Lower lobe of right lung (tissue), 2 donors: ENCODE measurements at regions not wholly inside any gene's neighbourhood (a gene's known extent, or its start where the extent isn't known, plus 50 kb on each side); places are given as distances from the start of the nearest gene placed in this dataset.

ENCODE experiments used
- ATAC-seq, 2 donors: fragments of 200-7000 bp; cut with Tn5 transposase; one replicate each; pipeline ENCODE4 v1.9.1; 2020 to 2022; ENCODE audit warnings: mild to moderate bottlenecking in 2 of 2, moderate library complexity in 2 of 2
- DNase-seq: peaks from one replicate; pipeline ENCODE4 v3.0.0-alpha.2; 2020
- H3K27ac ChIP-seq: fragments of 200-600 bp; one replicate; pipeline ENCODE4 v1.8.0; 2022
- H3K27me3 ChIP-seq: fragments of 200-600 bp; one replicate; pipeline ENCODE4 v1.8.0; 2022; ENCODE audit warnings: low read depth
- H3K36me3 ChIP-seq: fragments of 200-600 bp; one replicate; pipeline ENCODE4 v1.8.0; 2022; ENCODE audit warnings: mild to moderate bottlenecking
- H3K4me1 ChIP-seq: fragments of 200-600 bp; one replicate; pipeline ENCODE4 v1.8.0; 2022
- H3K4me3 ChIP-seq: fragments of 200-600 bp; one replicate; pipeline ENCODE4 v1.8.0; 2022; ENCODE audit warnings: mild to moderate bottlenecking
- H3K9me3 ChIP-seq: fragments of 200-600 bp; one replicate; pipeline ENCODE4 v1.8.0; 2022
- CTCF ChIP-seq: fragments of 200-600 bp; IDR thresholded peaks from one replicate; pipeline ENCODE4 v1.8.0; 2022; ENCODE audit warnings: antibody characterized with exemption, mild to moderate bottlenecking
- intact Hi-C: fragments of 100-400 bp; cut with DNase I; formaldehyde crosslinking; loops from one replicate; pipeline ENCODE4 v1.11.0; 2022
- donor health status: DM: no; HTN: yes; CAD: no; lungs with severe emphysema.

- no peaks in the 10 kb centered on the region for H3K9me3 ChIP-seq
- intact Hi-C loops: no loop called here
- no peaks in the 10 kb centered on the region for H3K4me1 ChIP-seq
- H3K27me3 ChIP-seq: no peaks in the 10 kb centered on the region
- DNase-seq: no peak
- H3K36me3 ChIP-seq: no peaks in the 10 kb centered on the region
- H3K4me3 ChIP-seq: no peak overlapping the region
- TF ChIP-seq CTCF: no peak
- no peak for ATAC-seq
- H3K27ac ChIP-seq: no peak overlapping the region
Observed at GRCh38 chr14:99015833-99016232, 256.2 kb downstream of the BCL11B start.

GRCh38 chr14:99023371-99023770 lies 248.6 kb downstream of the BCL11B start:
- Histone ChIP-seq H3K4me1 (no peaks in the 10 kb centered on the region), H3K4me3 (no peak overlapping the region), H3K9me3 (no peaks in the 10 kb centered on the region), H3K27ac (no peak overlapping the region), H3K27me3 (no peaks in the 10 kb centered on the region), H3K36me3 (no peaks in the 10 kb centered on the region)
- ATAC-seq: no peak
- DNase-seq: no peak
- TF ChIP-seq CTCF: no peak
- intact Hi-C loops: no loop called here

GRCh38 chr14:99024926-99025325 lies 247.1 kb downstream of the BCL11B start:
- H3K4me3 ChIP-seq: no peak overlapping the region
- H3K27me3 ChIP-seq: no peaks in the 10 kb centered on the region
- intact Hi-C loops: no loop called here
- H3K36me3 ChIP-seq: no peaks in the 10 kb centered on the region
- H3K9me3 ChIP-seq: no peaks in the 10 kb centered on the region
- H3K4me1 ChIP-seq: no peaks in the 10 kb centered on the region
- H3K27ac ChIP-seq: no peak overlapping the region
- no peak for DNase-seq
- TF ChIP-seq CTCF: no peak
- ATAC-seq: no peak

GRCh38 chr14:99025418-99025817 lies 246.6 kb downstream of the BCL11B start:
- DNase-seq (no peak), ATAC-seq (no peak)
- Histone ChIP-seq H3K36me3 (no peaks in the 10 kb centered on the region), H3K27ac (no peak overlapping the region), H3K27me3 (no peaks in the 10 kb centered on the region), H3K9me3 (no peaks in the 10 kb centered on the region), H3K4me3 (no peak overlapping the region), H3K4me1 (no peaks in the 10 kb centered on the region)
- intact Hi-C loops: no loop called here
- no peak for TF ChIP-seq CTCF

GRCh38 chr14:99026471-99026870 lies 245.5 kb downstream of the BCL11B start:
- intact Hi-C loops: no loop called here
- Histone ChIP-seq H3K36me3 (no peaks in the 10 kb centered on the region), H3K27ac (no peak overlapping the region), H3K27me3 (no peaks in the 10 kb centered on the region), H3K4me3 (no peak overlapping the region), H3K9me3 (no peaks in the 10 kb centered on the region), H3K4me1 (no peaks in the 10 kb centered on the region)
- TF ChIP-seq CTCF: no peak
- DNase-seq (no peak), ATAC-seq (no peak)

- TF ChIP-seq CTCF: no peak
- H3K4me1 ChIP-seq: no peaks in the 10 kb centered on the region
- no peak overlapping the region for H3K27ac ChIP-seq
- no peaks in the 10 kb centered on the region for H3K36me3 ChIP-seq
- ATAC-seq (no peak), DNase-seq (no peak)
- H3K9me3 ChIP-seq: no peaks in the 10 kb centered on the region
- intact Hi-C loops: no loop called here
- no peak overlapping the region for H3K4me3 ChIP-seq
- H3K27me3 ChIP-seq: no peaks in the 10 kb centered on the region
Observed at GRCh38 chr14:99028041-99028440, 244.0 kb downstream of the BCL11B start.
